K562 (cell line): ENCODE measurements at regions not wholly inside any gene's neighbourhood (a gene's known extent, or its start where the extent isn't known, plus 50 kb on each side); places are given as distances from the start of the nearest gene placed in this dataset.

Source experiments
- ATAC-seq: fragments of 200-7000 bp; cut with Tn5 transposase; 3 replicates; pipeline ENCODE4 v1.9.1; 2020; ENCODE audit warnings: moderate library complexity
- BruUV-seq: library from RNA; stranded (reverse); fragments of 400-500 nt; replicated peaks from 2 replicates; lab custom pipeline; 2021; lab: Mats Ljungman, UMichigan
- CTCF ChIA-PET: fragments of 300-600 bp; formaldehyde crosslinking; extraction: SDS; loops from one replicate; lab custom pipeline; 2021; ENCODE audit warnings: low intra/inter-chr PET ratio; lab: Yijun Ruan, JAX
- POLR2A ChIA-PET: fragments of 300-600, 350-650 bp; sonication (Branson Sonifier 250); formaldehyde crosslinking; extraction: SDS; loops from one replicate; lab custom pipeline; 2021; ENCODE audit warnings: antibody characterized with exemption, inconsistent platforms; lab: Yijun Ruan, JAX
- DNase-seq, 4 experiments: peaks; one replicate each; pipeline versions ENCODE4 v3.0.0 to v3.0.0-alpha.2; 2011 to 2018; ENCODE audit warnings: low spot score in 3 of 4, mixed read lengths in 3 of 4; ENCODE audit errors: extremely low read depth in 1 of 4
- FAIRE-seq: peaks from 2 replicates; lab custom pipeline; 2011; peaks lifted over from hg19 to GRCh38; lab: Jason Lieb, UNC
- H2AFZ ChIP-seq: 2 replicates; pipeline ENCODE4 v1.6.0; 2011; ENCODE audit warnings: low read depth, low read length, control low read depth, inconsistent platforms
- H3K27ac ChIP-seq: fragments of 200-600 bp; 3 replicates; pipeline ENCODE4 v1.8.0; 2011; ENCODE audit warnings: low read depth, mild to moderate bottlenecking, control low read depth, inconsistent platforms, low read length, moderate library complexity, mixed read lengths; ENCODE audit errors: extremely low read depth
- H3K27me3 ChIP-seq, 2 experiments: fragments of 300-600 bp in 1 of 2; 2 replicates in 1 of 2; 3 replicates in 1 of 2; pipeline versions ENCODE4 v1.6.0 to v1.8.0; 2011; ENCODE audit warnings: inconsistent platforms in 2 of 2, low read length in 2 of 2, mild to moderate bottlenecking in 1 of 2, mixed read lengths in 1 of 2, moderate library complexity in 1 of 2; ENCODE audit not compliant: control insufficient read depth in 2 of 2, insufficient read depth in 2 of 2
- H3K36me3 ChIP-seq: fragments of 300-600 bp; 3 replicates; pipeline ENCODE4 v1.8.0; 2011; ENCODE audit warnings: mild to moderate bottlenecking, low read length, inconsistent platforms; ENCODE audit not compliant: control insufficient read depth, insufficient read depth
- H3K4me1 ChIP-seq, 2 experiments: fragments of 200-600 bp in 1 of 2; replicated peaks in 1 of 2; 2 replicates in 1 of 2; 3 replicates in 1 of 2; pipeline versions ENCODE4 v1.5.1 to v1.8.0; 2011; ENCODE audit warnings: inconsistent platforms in 2 of 2, low read length in 2 of 2, mild to moderate bottlenecking in 1 of 2, mixed read lengths in 1 of 2, moderate library complexity in 1 of 2; ENCODE audit not compliant: control insufficient read depth in 2 of 2, insufficient read depth in 2 of 2
- H3K4me2 ChIP-seq: 2 replicates; pipeline ENCODE4 v1.6.1; 2011; ENCODE audit warnings: low read length, control low read depth, inconsistent platforms, mixed read lengths; ENCODE audit not compliant: insufficient read depth
- H3K4me3 ChIP-seq: fragments of 200-600 bp; sonication (generic), shearing (Covaris generic); 2 replicates; pipeline ENCODE4 v1.5.1; 2016; ENCODE audit warnings: control low read depth, inconsistent platforms
- H3K79me2 ChIP-seq: fragments of 200-600 bp; 3 replicates; pipeline ENCODE4 v1.8.0; 2011; ENCODE audit warnings: low read length, inconsistent platforms; ENCODE audit not compliant: control insufficient read depth, insufficient read depth
- H3K9ac ChIP-seq, 2 experiments: 2 replicates each; pipeline versions ENCODE4 v1.6.0 to v1.6.1; 2011; ENCODE audit warnings: low read depth in 2 of 2, low read length in 2 of 2, control low read depth in 1 of 2, inconsistent platforms in 1 of 2, mild to moderate bottlenecking in 1 of 2, mixed read lengths in 1 of 2; ENCODE audit not compliant: insufficient read depth in 1 of 2
- H3K9me1 ChIP-seq: one replicate; pipeline ENCODE4 v1.6.0; 2011; ENCODE audit warnings: inconsistent platforms, mild to moderate bottlenecking, low read length, moderate library complexity; ENCODE audit not compliant: control insufficient read depth, insufficient read depth
- H3K9me3 ChIP-seq: replicated peaks from 2 replicates; pipeline ENCODE4 v1.5.1; 2011; ENCODE audit warnings: low read depth, low read length, inconsistent platforms; ENCODE audit not compliant: control insufficient read depth, insufficient read depth
- H4K20me1 ChIP-seq: replicated peaks from 2 replicates; pipeline ENCODE4 v1.6.1; 2011; ENCODE audit warnings: low read length, inconsistent platforms, mixed read lengths; ENCODE audit not compliant: control insufficient read depth, insufficient read depth
- ELF1 ChIP-seq: fragments of 200-800 bp; sonication (Bioruptor generic); IDR thresholded peaks from 2 replicates; pipeline ENCODE4 v1.6.1; 2016; ENCODE audit warnings: missing genetic modification characterization, missing compliant biosample characterization
- KDM4B ChIP-seq, 2 experiments: fragments of 450-650 bp in 1 of 2; sonication (generic) in 1 of 2; IDR thresholded peaks; 2 replicates each; pipeline ENCODE4 v1.6.1; 2016 to 2017; ENCODE audit warnings: borderline replicate concordance in 2 of 2, antibody characterized with exemption in 1 of 2, low read depth in 1 of 2, mild to moderate bottlenecking in 1 of 2
- L3MBTL2 ChIP-seq: fragments of 450-650 bp; IDR thresholded peaks from 2 replicates; pipeline ENCODE4 v1.6.1; 2016; ENCODE audit warnings: mild to moderate bottlenecking, moderate library complexity
- MCM5 ChIP-seq: fragments of 450-650 bp; IDR thresholded peaks from 2 replicates; pipeline ENCODE4 v1.6.1; 2016; ENCODE audit warnings: low read depth
- MTA3 ChIP-seq: fragments of 450-650 bp; formaldehyde crosslinking; IDR thresholded peaks from 2 replicates; pipeline ENCODE4 v1.6.1; 2017; ENCODE audit warnings: mild to moderate bottlenecking, borderline replicate concordance
- MYBL2 ChIP-seq, 2 experiments: fragments of 450-650 bp in 1 of 2; sonication (generic) in 1 of 2; formaldehyde crosslinking in 1 of 2; IDR thresholded peaks; 2 replicates each; pipeline versions ENCODE4 v1.6.1 to v1.8.1; 2017 to 2022; ENCODE audit warnings: borderline replicate concordance in 1 of 2, inconsistent platforms in 1 of 2, low read depth in 1 of 2, mild to moderate bottlenecking in 1 of 2, missing genetic modification reagents in 1 of 2, moderate library complexity in 1 of 2
- MYNN ChIP-seq, 2 experiments: sonication (generic); formaldehyde crosslinking in 1 of 2; IDR thresholded peaks; 2 replicates each; pipeline versions ENCODE4 v1.5.0 to v1.6.1; 2016 to 2020; ENCODE audit warnings: antibody characterized with exemption in 1 of 2, missing genetic modification reagents in 1 of 2
- PHB2 ChIP-seq: fragments of 450-650 bp; IDR thresholded peaks from 2 replicates; pipeline ENCODE4 v1.6.1; 2017; ENCODE audit warnings: low read depth
- POLR2AphosphoS2 ChIP-seq: IDR thresholded peaks from 2 replicates; pipeline ENCODE4 v1.6.1; 2012; ENCODE audit warnings: low read length, improper control_type of control experiment
- SOX6 ChIP-seq: fragments of 450-650 bp; IDR thresholded peaks from 2 replicates; pipeline ENCODE4 v1.6.1; 2014; ENCODE audit warnings: mild to moderate bottlenecking
- ZC3H4 ChIP-seq: sonication (generic); formaldehyde crosslinking; IDR thresholded peaks from 2 replicates; pipeline ENCODE4 v1.9.0; 2021; ENCODE audit warnings: missing genetic modification reagents, borderline replicate concordance
- ZNF277 ChIP-seq: fragments of 250-450 bp; sonication (Bioruptor Pico); IDR thresholded peaks from 2 replicates; pipeline ENCODE4 v1.8.0; 2022; ENCODE audit warnings: inconsistent platforms, mild to moderate bottlenecking, moderate library complexity, borderline replicate concordance
- ZNF280A ChIP-seq: fragments of 450-650 bp; IDR thresholded peaks from 2 replicates; pipeline ENCODE4 v1.6.1; 2018; ENCODE audit warnings: mild to moderate bottlenecking, low read depth; ENCODE audit not compliant: partially characterized antibody
- WGBS: fragments of 100-300 bp; shearing (Covaris generic); methylation state at CpG from one replicate; pipeline ENCODE4 v1.1.6; 2016; ENCODE audit warnings: low coverage, mixed read lengths; ENCODE audit not compliant: insufficient coverage; ENCODE audit errors: missing lambda C conversion rate; 5-methylcytosine and 5-hydroxymethylcytosine counted together
- in situ Hi-C: fragments of 300-500 bp; cut with MboI; formaldehyde crosslinking; loops from 4 replicates; pipeline ENCODE4 v1.15.0; 2018; ENCODE audit warnings: inconsistent platforms, mixed read lengths
- intact Hi-C: fragments of 100-400 bp; cut with micrococcal nuclease; formaldehyde crosslinking; loops from 2 replicates; pipeline ENCODE4 v1.14.2; 2022
- TF ChIP-seq, protein P1 (sequence below): fragments of 450-650 bp; formaldehyde crosslinking; IDR thresholded peaks from 2 replicates; pipeline ENCODE4 v1.4.0; 2020; ENCODE audit warnings: mild to moderate bottlenecking, moderate library complexity

- FAIRE-seq: no peak
These were observed 389.4 kb upstream of the KLHL29 start for GRCh38 chr2:22995576-22995975.

DNA sequence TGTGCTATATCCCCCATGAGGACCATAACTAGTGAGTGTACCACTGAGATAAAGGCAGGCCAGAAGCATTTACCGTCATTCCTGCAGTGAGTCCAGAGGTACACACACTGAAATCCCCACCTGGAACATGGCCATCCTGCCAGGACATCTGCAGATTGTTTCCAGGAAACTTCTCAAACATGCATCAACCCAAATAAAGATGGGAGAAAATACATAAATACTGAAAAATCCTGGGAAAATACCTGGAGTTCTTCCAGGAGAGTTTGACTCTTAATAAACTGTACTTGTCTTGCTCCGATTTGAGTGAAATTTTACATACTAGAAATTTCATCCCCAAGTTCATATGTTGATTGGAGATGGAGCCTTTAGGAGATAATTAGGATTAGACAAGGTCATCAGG lies 388.1 kb upstream of the KLHL29 start:
- H3K79me2 ChIP-seq: no peaks in the 10 kb centered on the region
- H3K4me3 ChIP-seq: no peak overlapping the region
- no peaks in the 10 kb centered on the region for H3K27me3 ChIP-seq
- H3K4me1 ChIP-seq: no peaks in the 10 kb centered on the region
- no peaks in the 10 kb centered on the region for H3K9me3 ChIP-seq
- POLR2A ChIA-PET: no interaction called here
- no peak overlapping the region for H2AFZ ChIP-seq
- CTCF ChIA-PET: no interaction called here
- intact Hi-C loops: no loop called here
- H3K9ac ChIP-seq: no peak overlapping the region
- no peaks in the 10 kb centered on the region for H3K36me3 ChIP-seq
- no peak overlapping the region for H3K4me2 ChIP-seq
- H3K9me1 ChIP-seq: no peaks in the 10 kb centered on the region
- no TSS peak for BruUV-seq
- DNase-seq (no peak), FAIRE-seq (no peak), ATAC-seq (no peak)
- 0% methylated on average over 2 of the region's 2 CpGs for WGBS
- no peaks in the 10 kb centered on the region for H4K20me1 ChIP-seq
- no peak overlapping the region for H3K27ac ChIP-seq
- in situ Hi-C loops: no loop called here
- TF ChIP-seq, protein P1, sequence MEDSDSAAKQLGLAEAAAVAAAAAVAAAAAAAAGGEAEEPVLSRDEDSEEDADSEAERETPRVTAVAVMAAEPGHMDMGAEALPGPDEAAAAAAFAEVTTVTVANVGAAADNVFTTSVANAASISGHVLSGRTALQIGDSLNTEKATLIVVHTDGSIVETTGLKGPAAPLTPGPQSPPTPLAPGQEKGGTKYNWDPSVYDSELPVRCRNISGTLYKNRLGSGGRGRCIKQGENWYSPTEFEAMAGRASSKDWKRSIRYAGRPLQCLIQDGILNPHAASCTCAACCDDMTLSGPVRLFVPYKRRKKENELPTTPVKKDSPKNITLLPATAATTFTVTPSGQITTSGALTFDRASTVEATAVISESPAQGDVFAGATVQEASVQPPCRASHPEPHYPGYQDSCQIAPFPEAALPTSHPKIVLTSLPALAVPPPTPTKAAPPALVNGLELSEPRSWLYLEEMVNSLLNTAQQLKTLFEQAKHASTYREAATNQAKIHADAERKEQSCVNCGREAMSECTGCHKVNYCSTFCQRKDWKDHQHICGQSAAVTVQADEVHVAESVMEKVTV: no peak
- TF ChIP-seq KDM4B (IDR thresholded peaks at IDR 0.05; ENCODE audit: borderline replicate concordance in 2 of 2, low read depth in 1 of 2): no peak
- no peak for TF ChIP-seq MYNN (IDR thresholded peaks at IDR 0.05)
- TF ChIP-seq MYNN (CRISPR knock-in tag; IDR thresholded peaks at IDR 0.05): no peak
- no peak for TF ChIP-seq ZNF280A
- TF ChIP-seq ZNF277 (CRISPR knock-in tag): no peak
- no peak for TF ChIP-seq SOX6
- TF ChIP-seq MCM5: no peak
- no peak for TF ChIP-seq POLR2AphosphoS2
- no peak for TF ChIP-seq L3MBTL2

More at GRCh38 chr2:22995576-22995975, 389.4 kb upstream of the KLHL29 start:
- Histone ChIP-seq H3K4me2 (no peak overlapping the region), H3K4me3 (no peak overlapping the region), H3K9ac (no peak overlapping the region), H3K4me1 (no peaks in the 10 kb centered on the region), H3K27me3 (no peaks in the 10 kb centered on the region), H3K9me3 (no peaks in the 10 kb centered on the region), H3K79me2 (no peaks in the 10 kb centered on the region), H3K9me1 (no peaks in the 10 kb centered on the region), H3K36me3 (no peaks in the 10 kb centered on the region), H3K27ac (no peak overlapping the region), H2AFZ (no peak overlapping the region), H4K20me1 (no peaks in the 10 kb centered on the region)
- no TSS peak for BruUV-seq
- in situ Hi-C loops: no loop called here
- ChIA-PET POLR2A (no interaction called here), CTCF (no interaction called here)
- intact Hi-C loops: no loop called here
- ATAC-seq: no peak
- TF ChIP-seq PHB2 (no peak), ZC3H4 (CRISPR knock-in tag) (no peak), MYBL2 (IDR thresholded peaks at IDR 0.05; ENCODE audit: low read depth) (no peak), MYBL2 (CRISPR knock-in tag; IDR thresholded peaks at IDR 0.05; ENCODE audit: borderline replicate concordance) (no peak), ELF1 (tag) (no peak), MTA3 (no peak)
- no peak for DNase-seq
- 4% methylated on average over 3 of the region's 3 CpGs for WGBS
